HG03196 (cell line): ENCODE measurements at regions not wholly inside any gene's neighbourhood (a gene's known extent, or its start where the extent isn't known, plus 50 kb on each side); places are given as distances from the start of the nearest gene placed in this dataset.

ENCODE experiments used
- ATAC-seq: cut with Tn5 transposase; IDR thresholded peaks from one replicate; pipeline ENCODE4 v1.9.1; 2021; ENCODE audit not compliant: unreplicated experiment

GRCh38 chr2:20111311-20112131 is 60.1 kb upstream of the LAPTM4A start:
- ATAC-seq, result no peak

- ATAC-seq, result no peak
Observed at GRCh38 chr2:20110876-20111275, 59.4 kb upstream of the LAPTM4A start.

GRCh38 chr2:20110383-20110782 is 59.0 kb upstream of the LAPTM4A start:
- no peak for ATAC-seq

- ATAC-seq, result no peak
Observed at GRCh38 chr2:20108655-20109396, 57.4 kb upstream of the LAPTM4A start.

GRCh38 chr2:20107776-20108175 is 56.3 kb upstream of the LAPTM4A start:
- ATAC-seq, result no peak

- no peak for ATAC-seq
Observed at GRCh38 chr2:20107352-20107751, 55.9 kb upstream of the LAPTM4A start.

GRCh38 chr2:20106746-20107145 is 55.3 kb upstream of the LAPTM4A start:
- no peak for ATAC-seq

GRCh38 chr2:20104900-20105545 is 53.6 kb upstream of the LAPTM4A start:
- ATAC-seq, result no peak

- no peak for ATAC-seq
Observed at GRCh38 chr2:20103530-20103929, 52.1 kb upstream of the LAPTM4A start.
